CD4-positive, alpha-beta T cell (primary cell): ENCODE measurements at regions not wholly inside any gene's neighbourhood (a gene's known extent, or its start where the extent isn't known, plus 50 kb on each side); places are given as distances from the start of the nearest gene placed in this dataset.

ENCODE experiments used
- ATAC-seq: fragments of 200-7000 bp; cut with Tn5 transposase; one replicate; pipeline ENCODE4 v1.10.0; 2022; ENCODE audit warnings: mild to moderate bottlenecking; ENCODE audit not compliant: poor library complexity
- CTCF ChIA-PET: fragments of 350-600 bp; sonication (Branson Sonifier 250); formaldehyde crosslinking; loops from one replicate; lab custom pipeline; 2021; ENCODE audit warnings: antibody characterized with exemption, inconsistent platforms; lab: Charles Lee
- POLR2A ChIA-PET: fragments of 350-600 bp; sonication (Branson Sonifier 250); formaldehyde crosslinking; loops from one replicate; lab custom pipeline; 2021; ENCODE audit warnings: antibody characterized with exemption, inconsistent platforms; lab: Charles Lee
- DNase-seq, 14 experiments: peaks; one replicate each; pipeline ENCODE4 v3.0.0-alpha.2; 2013 to 2020; ENCODE audit warnings: mixed read lengths in 2 of 14
- H3K27ac ChIP-seq, 2 donors: one replicate each; pipeline versions ENCODE4 v1.5.1 to v1.7.0; 2013; ENCODE audit warnings: low read length in 2 of 2, low read depth in 1 of 2, mild to moderate bottlenecking in 1 of 2
- H3K27me3 ChIP-seq, 2 experiments: 1 replicate in 1 of 2; 2 replicates in 1 of 2; pipeline versions ENCODE4 v1.6.1 to v1.7.0; 2013; ENCODE audit warnings: low read length in 2 of 2, control low read depth in 1 of 2, mild to moderate bottlenecking in 1 of 2, moderate library complexity in 1 of 2; ENCODE audit not compliant: insufficient read depth in 2 of 2, control insufficient read depth in 1 of 2
- H3K36me3 ChIP-seq: one replicate; pipeline ENCODE4 v1.6.1; 2013; ENCODE audit warnings: low read length, control low read depth; ENCODE audit not compliant: insufficient read depth
- H3K4me1 ChIP-seq: one replicate; pipeline ENCODE4 v1.6.1; 2013; ENCODE audit warnings: low read length, control low read depth; ENCODE audit not compliant: insufficient read depth
- H3K4me3 ChIP-seq: one replicate; pipeline ENCODE4 v1.5.1; 2013; ENCODE audit warnings: mild to moderate bottlenecking, low read length, moderate library complexity
- H3K9me3 ChIP-seq, 2 experiments: 1 replicate in 1 of 2; 2 replicates in 1 of 2; pipeline versions ENCODE4 v1.6.1 to v1.7.0; 2013; ENCODE audit warnings: low read length in 2 of 2, mild to moderate bottlenecking in 2 of 2, control low read depth in 1 of 2, moderate library complexity in 1 of 2; ENCODE audit not compliant: control insufficient read depth in 1 of 2, insufficient read depth in 1 of 2
- H3K27ac Mint-ChIP-seq: one replicate; pipeline ENCODE4 v1.8.0; 2020; ENCODE audit warnings: mixed read lengths
- H3K27me3 Mint-ChIP-seq: one replicate; pipeline ENCODE4 v1.8.0; 2021; ENCODE audit warnings: mixed read lengths
- H3K36me3 Mint-ChIP-seq: one replicate; pipeline ENCODE4 v1.8.0; 2021; ENCODE audit warnings: low read depth, mixed read lengths
- H3K4me1 Mint-ChIP-seq: one replicate; pipeline ENCODE4 v1.8.0; 2021; ENCODE audit warnings: low read depth, mixed read lengths
- H3K4me3 Mint-ChIP-seq: one replicate; pipeline ENCODE4 v1.8.0; 2020; ENCODE audit warnings: mild to moderate bottlenecking, mixed read lengths
- H3K9me3 Mint-ChIP-seq: one replicate; pipeline ENCODE4 v1.8.0; 2020; ENCODE audit warnings: mixed read lengths
- CTCF ChIP-seq: fragments of 200-600 bp; IDR thresholded peaks from one replicate; pipeline ENCODE4 v1.8.0; 2022; ENCODE audit warnings: antibody characterized with exemption, mild to moderate bottlenecking
- intact Hi-C, 2 experiments: fragments of 100-400 bp; cut with DNase I in 1 of 2; cut with micrococcal nuclease in 1 of 2; formaldehyde crosslinking; loops; one replicate each; pipeline versions ENCODE4 v1.15.1 to v1.9.0; 2023 to 2025; cut with DNase I, micrococcal nuclease

- no peak for DNase-seq
- no peaks in the 10 kb centered on the region for H3K27me3 ChIP-seq
- intact Hi-C loops = no loop called here
- H3K4me1 ChIP-seq = no peaks in the 10 kb centered on the region
- no peak overlapping the region for H3K27ac ChIP-seq
- ChIA-PET CTCF (interaction anchor here (0.8 kb wide), 1 partner anchor 9 kb away, joined by 3 read pairs; no protein-coding TSS in a partner anchor), POLR2A (no interaction called here)
- Mint-ChIP-seq H3K4me3 (no peak overlapping the region), H3K27me3 (no peaks in the 10 kb centered on the region), H3K27ac (no peak overlapping the region), H3K4me1 (no peaks in the 10 kb centered on the region), H3K36me3 (no peaks in the 10 kb centered on the region), H3K9me3 (peaks cover 9% of the 10 kb centered on the region)
- ATAC-seq = no peak
- no peaks in the 10 kb centered on the region for H3K36me3 ChIP-seq
- no peak for TF ChIP-seq CTCF
- peaks cover 0 to 18% of the 10 kb centered on the region in 2 experiments for H3K9me3 ChIP-seq
- H3K4me3 ChIP-seq = no peak overlapping the region
Measured at GRCh38 chr1:238658763-238659162, 727.6 kb upstream of the CHRM3 start.

- ChIA-PET CTCF (no interaction called here), POLR2A (no interaction called here)
- no peaks in the 10 kb centered on the region for H3K4me1 Mint-ChIP-seq
- Histone ChIP-seq H3K4me3 (no peak overlapping the region), H3K36me3 (no peaks in the 10 kb centered on the region), H3K4me1 (no peaks in the 10 kb centered on the region), H3K27me3 (no peaks in the 10 kb centered on the region), H3K27ac (no peak overlapping the region), H3K9me3 (peaks cover 0 to 12% of the 10 kb centered on the region in 2 experiments)
- H3K9me3 Mint-ChIP-seq = peaks cover 8% of the 10 kb centered on the region
- ATAC-seq (no peak), DNase-seq (no peak)
- TF ChIP-seq CTCF = no peak
- H3K27ac Mint-ChIP-seq = no peak overlapping the region
- no peaks in the 10 kb centered on the region for H3K36me3 Mint-ChIP-seq
- H3K4me3 Mint-ChIP-seq = no peak overlapping the region
- intact Hi-C loops = no loop called here
- H3K27me3 Mint-ChIP-seq = no peaks in the 10 kb centered on the region
Measured at GRCh38 chr1:238653693-238654321, 732.6 kb upstream of the CHRM3 start.

- H3K4me3 Mint-ChIP-seq = no peak overlapping the region
- no peak for DNase-seq
- H3K27me3 ChIP-seq = no peaks in the 10 kb centered on the region
- no peak overlapping the region for H3K4me3 ChIP-seq
- no peaks in the 10 kb centered on the region for H3K36me3 ChIP-seq
- ChIA-PET CTCF (no interaction called here), POLR2A (no interaction called here)
- H3K9me3 Mint-ChIP-seq = peaks cover 6% of the 10 kb centered on the region
- peaks cover 0 to 3% of the 10 kb centered on the region in 2 experiments for H3K9me3 ChIP-seq
- no peak for TF ChIP-seq CTCF
- no peak for ATAC-seq
- no peak overlapping the region for H3K27ac Mint-ChIP-seq
- H3K27ac ChIP-seq = no peak overlapping the region
- intact Hi-C loops = no loop called here
- H3K27me3 Mint-ChIP-seq = no peaks in the 10 kb centered on the region
- H3K36me3 Mint-ChIP-seq = no peaks in the 10 kb centered on the region
- H3K4me1 ChIP-seq = no peaks in the 10 kb centered on the region
- H3K4me1 Mint-ChIP-seq = no peaks in the 10 kb centered on the region
Measured at GRCh38 chr1:238652346-238652968, 733.9 kb upstream of the CHRM3 start.
